Testis (tissue), 2 donors: ENCODE measurements at regions not wholly inside any gene's neighbourhood (a gene's known extent, or its start where the extent isn't known, plus 50 kb on each side); places are given as distances from the start of the nearest gene placed in this dataset.

Experiments
- POLR2A ChIP-seq: fragments of 450-650 bp; IDR thresholded peaks from one replicate; pipeline ENCODE4 v1.6.1; 2017; ENCODE audit warnings: antibody characterized with exemption, mild to moderate bottlenecking, moderate library complexity
- TF ChIP-seq, protein P1 (sequence below), 3 experiments: fragments of 450-650 bp in 2 of 3; fragments of 200-600 bp in 1 of 3; sonication (generic) in 1 of 3; IDR thresholded peaks; one replicate each; pipeline ENCODE4 v1.5.1; 2016 to 2019; ENCODE audit warnings: antibody characterized with exemption in 3 of 3, mild to moderate bottlenecking in 2 of 3, moderate library complexity in 1 of 3

DNA sequence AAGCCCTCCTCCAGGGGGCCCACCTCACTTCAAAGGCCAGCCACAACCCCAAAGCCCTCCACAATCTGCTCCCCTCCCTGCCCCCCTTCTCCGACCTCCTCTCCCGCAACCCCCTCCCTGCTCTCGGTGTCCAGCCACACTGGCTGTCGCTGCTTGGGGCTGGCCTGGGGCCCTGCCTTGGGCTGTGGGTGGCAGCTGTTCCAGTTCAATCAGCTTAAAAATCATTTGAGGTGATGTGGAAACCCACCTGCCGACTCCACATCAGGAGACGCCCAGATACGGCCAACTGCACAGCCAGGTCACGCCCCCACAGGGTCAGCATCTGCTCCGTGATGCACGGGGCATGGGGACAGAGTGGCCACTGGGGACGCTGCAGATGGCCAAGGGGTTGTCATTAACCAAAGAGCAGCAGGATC lies 107.0 kb upstream of the MVB12B start:
- no peak for TF ChIP-seq POLR2A
- TF ChIP-seq, protein P1, sequence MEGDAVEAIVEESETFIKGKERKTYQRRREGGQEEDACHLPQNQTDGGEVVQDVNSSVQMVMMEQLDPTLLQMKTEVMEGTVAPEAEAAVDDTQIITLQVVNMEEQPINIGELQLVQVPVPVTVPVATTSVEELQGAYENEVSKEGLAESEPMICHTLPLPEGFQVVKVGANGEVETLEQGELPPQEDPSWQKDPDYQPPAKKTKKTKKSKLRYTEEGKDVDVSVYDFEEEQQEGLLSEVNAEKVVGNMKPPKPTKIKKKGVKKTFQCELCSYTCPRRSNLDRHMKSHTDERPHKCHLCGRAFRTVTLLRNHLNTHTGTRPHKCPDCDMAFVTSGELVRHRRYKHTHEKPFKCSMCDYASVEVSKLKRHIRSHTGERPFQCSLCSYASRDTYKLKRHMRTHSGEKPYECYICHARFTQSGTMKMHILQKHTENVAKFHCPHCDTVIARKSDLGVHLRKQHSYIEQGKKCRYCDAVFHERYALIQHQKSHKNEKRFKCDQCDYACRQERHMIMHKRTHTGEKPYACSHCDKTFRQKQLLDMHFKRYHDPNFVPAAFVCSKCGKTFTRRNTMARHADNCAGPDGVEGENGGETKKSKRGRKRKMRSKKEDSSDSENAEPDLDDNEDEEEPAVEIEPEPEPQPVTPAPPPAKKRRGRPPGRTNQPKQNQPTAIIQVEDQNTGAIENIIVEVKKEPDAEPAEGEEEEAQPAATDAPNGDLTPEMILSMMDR (IDR thresholded peaks at IDR 0.05) = no peak
